H9 (cell line): ENCODE measurements at regions not wholly inside any gene's neighbourhood (a gene's known extent, or its start where the extent isn't known, plus 50 kb on each side); places are given as distances from the start of the nearest gene placed in this dataset.

Source experiments
- DNase-seq: peaks from one replicate; pipeline ENCODE4 v3.0.0-alpha.2; 2017
- H2AFZ ChIP-seq: one replicate; pipeline ENCODE4 v1.6.1; 2013; ENCODE audit warnings: mild to moderate bottlenecking, low read length, control low read depth, moderate library complexity
- H2AK5ac ChIP-seq: 2 replicates; pipeline ENCODE4 v1.6.1; 2013; ENCODE audit warnings: low read length, control low read depth, mixed read lengths; ENCODE audit not compliant: insufficient read length
- H2BK120ac ChIP-seq: one replicate; pipeline ENCODE4 v1.6.1; 2013; ENCODE audit warnings: low read depth, mild to moderate bottlenecking, low read length, control low read depth, inconsistent platforms; ENCODE audit not compliant: poor library complexity, severe bottlenecking
- H2BK12ac ChIP-seq: 2 replicates; pipeline ENCODE4 v1.6.1; 2013; ENCODE audit warnings: low read length, control low read depth, mixed read lengths, low read depth; ENCODE audit not compliant: insufficient read length
- H2BK15ac ChIP-seq: 2 replicates; pipeline ENCODE4 v1.6.1; 2013; ENCODE audit warnings: low read depth, low read length, control low read depth
- H2BK20ac ChIP-seq: one replicate; pipeline ENCODE4 v1.6.1; 2013; ENCODE audit warnings: low read depth, mild to moderate bottlenecking, low read length, control low read depth, inconsistent platforms; ENCODE audit not compliant: poor library complexity, severe bottlenecking
- H2BK5ac ChIP-seq: 2 replicates; pipeline ENCODE4 v1.6.1; 2013; ENCODE audit warnings: low read length, control low read depth, mixed read lengths; ENCODE audit not compliant: insufficient read length
- H3K14ac ChIP-seq: 2 replicates; pipeline ENCODE4 v1.6.1; 2013; ENCODE audit warnings: low read length, control low read depth; ENCODE audit not compliant: insufficient read depth
- H3K18ac ChIP-seq: 2 replicates; pipeline ENCODE4 v1.6.1; 2013; ENCODE audit warnings: low read depth, mild to moderate bottlenecking, mixed read lengths, low read length, control low read depth; ENCODE audit not compliant: insufficient read length
- H3K23ac ChIP-seq: 2 replicates; pipeline ENCODE4 v1.6.1; 2013; ENCODE audit warnings: low read length, control low read depth, mixed read lengths, low read depth; ENCODE audit not compliant: insufficient read length
- H3K23me2 ChIP-seq: 2 replicates; pipeline ENCODE4 v1.6.1; 2013; ENCODE audit warnings: low read depth, mild to moderate bottlenecking, mixed read lengths, low read length, control low read depth; ENCODE audit not compliant: insufficient read length, poor library complexity, severe bottlenecking
- H3K27ac ChIP-seq: 2 replicates; pipeline ENCODE4 v1.5.1; 2013; ENCODE audit warnings: low read length, control low read depth, mixed read lengths, low read depth; ENCODE audit not compliant: insufficient read length
- H3K27me3 ChIP-seq: 2 replicates; pipeline ENCODE4 v1.6.1; 2013; ENCODE audit warnings: low read length, control low read depth, inconsistent platforms; ENCODE audit not compliant: insufficient read depth
- H3K4ac ChIP-seq: 2 replicates; pipeline ENCODE4 v1.6.1; 2013; ENCODE audit warnings: low read depth, mild to moderate bottlenecking, control low read depth, inconsistent platforms, low read length, moderate library complexity
- H3K4me1 ChIP-seq: 2 replicates; pipeline ENCODE4 v1.6.1; 2013; ENCODE audit warnings: low read length, control low read depth, inconsistent platforms; ENCODE audit not compliant: insufficient read depth
- H3K4me2 ChIP-seq: 2 replicates; pipeline ENCODE4 v1.6.1; 2013; ENCODE audit warnings: low read length, control low read depth, mixed read lengths; ENCODE audit not compliant: insufficient read length, insufficient read depth
- H3K56ac ChIP-seq: 2 replicates; pipeline ENCODE4 v1.6.1; 2013; ENCODE audit warnings: low read depth, mild to moderate bottlenecking, mixed read lengths, low read length, control low read depth; ENCODE audit not compliant: insufficient read length
- H3K79me1 ChIP-seq: 2 replicates; pipeline ENCODE4 v1.6.1; 2013; ENCODE audit warnings: low read depth, mild to moderate bottlenecking, moderate library complexity, low read length, control low read depth, inconsistent platforms; ENCODE audit not compliant: insufficient read depth, poor library complexity, severe bottlenecking
- H3K79me2 ChIP-seq: 2 replicates; pipeline ENCODE4 v1.6.1; 2013; ENCODE audit warnings: low read length, control low read depth, inconsistent platforms; ENCODE audit not compliant: insufficient read depth
- H3K9ac ChIP-seq: 2 replicates; pipeline ENCODE4 v1.6.1; 2013; ENCODE audit warnings: low read length, control low read depth, mixed read lengths; ENCODE audit not compliant: insufficient read length; ENCODE audit errors: extremely low read depth
- H3K9me3 ChIP-seq: one replicate; pipeline ENCODE4 v1.6.1; 2013; ENCODE audit warnings: low read depth, low read length, inconsistent platforms; ENCODE audit not compliant: control insufficient read depth
- H3T11ph ChIP-seq: one replicate; pipeline ENCODE4 v1.6.1; 2013; ENCODE audit warnings: mild to moderate bottlenecking, low read length, control low read depth, inconsistent platforms
- H4K20me1 ChIP-seq: one replicate; pipeline ENCODE4 v1.6.1; 2013; ENCODE audit not compliant: control insufficient read depth, insufficient read length, insufficient read depth
- H4K5ac ChIP-seq: 2 replicates; pipeline ENCODE4 v1.6.1; 2013; ENCODE audit warnings: low read depth, mild to moderate bottlenecking, mixed read lengths, low read length, control low read depth; ENCODE audit not compliant: insufficient read length
- H4K8ac ChIP-seq: replicated peaks from 2 replicates; pipeline ENCODE4 v1.6.1; 2013; ENCODE audit warnings: low read length, control low read depth, mixed read lengths, low read depth; ENCODE audit not compliant: insufficient read length
- H4K91ac ChIP-seq: 2 replicates; pipeline ENCODE4 v1.6.1; 2013; ENCODE audit warnings: low read depth, mild to moderate bottlenecking, moderate library complexity, mixed read lengths, low read length, control low read depth; ENCODE audit not compliant: insufficient read length
- H3K27ac Mint-ChIP-seq, 3 experiments: 2 replicates in 2 of 3; 3 replicates in 1 of 3; pipeline ENCODE4 v1.8.0; 2020 to 2021; ENCODE audit warnings: mixed read lengths in 3 of 3, mild to moderate bottlenecking in 1 of 3, moderate library complexity in 1 of 3
- H3K27me3 Mint-ChIP-seq: 2 replicates; pipeline ENCODE4 v1.8.0; 2021; ENCODE audit warnings: low read depth, mild to moderate bottlenecking, moderate library complexity, mixed read lengths
- H3K36me3 Mint-ChIP-seq, 3 experiments: 2 replicates in 2 of 3; 3 replicates in 1 of 3; pipeline ENCODE4 v1.8.0; 2020 to 2021; ENCODE audit warnings: low read depth in 3 of 3, mixed read lengths in 3 of 3; ENCODE audit not compliant: insufficient read depth in 1 of 3
- H3K4me1 Mint-ChIP-seq, 2 experiments: 2 replicates each; pipeline ENCODE4 v1.8.0; 2020; ENCODE audit warnings: mixed read lengths in 2 of 2
- H3K4me3 Mint-ChIP-seq, 2 experiments: 2 replicates in 1 of 2; 3 replicates in 1 of 2; pipeline ENCODE4 v1.8.0; 2020 to 2021; ENCODE audit warnings: mild to moderate bottlenecking in 2 of 2, mixed read lengths in 2 of 2, moderate library complexity in 1 of 2
- H3K9me3 Mint-ChIP-seq, 2 experiments: 2 replicates in 1 of 2; 3 replicates in 1 of 2; pipeline ENCODE4 v1.8.0; 2020; ENCODE audit warnings: mild to moderate bottlenecking in 2 of 2, mixed read lengths in 2 of 2, moderate library complexity in 1 of 2
- WGBS: extraction: QIAGEN DNeasy Blood & Tissue Kit; methylation state at CpG from one replicate; pipeline ENCODE4 v1.1.7; 2013; ENCODE audit warnings: missing lambda C conversion rate, low lambda C conversion rate, mixed read lengths; ENCODE audit not compliant: insufficient read length; ENCODE audit errors: extremely low coverage; 5-methylcytosine and 5-hydroxymethylcytosine counted together
- TF ChIP-seq, protein P1 (sequence below): fragments of 200-600 bp; sonication (generic); conservative IDR thresholded peaks from 3 replicates; pipeline ENCODE4 v1.8.0; 2021; ENCODE audit warnings: antibody characterized with exemption, mild to moderate bottlenecking

- Histone ChIP-seq H2BK120ac (no peak overlapping the region), H3K79me2 (no peaks in the 10 kb centered on the region), H3K9ac (no peak overlapping the region), H4K8ac (no peak overlapping the region), H3T11ph (no peak overlapping the region), H3K56ac (no peak overlapping the region), H3K4me1 (no peaks in the 10 kb centered on the region; the same call in 1 of the 2 replicates), H4K91ac (no peak overlapping the region), H4K5ac (no peak overlapping the region), H2BK12ac (no peak overlapping the region), H2BK5ac (no peak overlapping the region), H3K27me3 (no peaks in the 10 kb centered on the region), H3K79me1 (no peaks in the 10 kb centered on the region), H2BK15ac (no peak overlapping the region), H3K4ac (no peak overlapping the region), H2AFZ (no peak overlapping the region), H3K23me2 (no peaks in the 10 kb centered on the region), H3K4me2 (no peak overlapping the region), H3K18ac (no peak overlapping the region), H2BK20ac (no peak overlapping the region), H3K23ac (no peak overlapping the region), H3K27ac (no peak overlapping the region), H3K9me3 (no peaks in the 10 kb centered on the region), H4K20me1 (no peaks in the 10 kb centered on the region), H2AK5ac (no peak overlapping the region), H3K14ac (no peak overlapping the region)
- Mint-ChIP-seq H3K9me3 (no peaks in the 10 kb centered on the region), H3K27me3 (no peaks in the 10 kb centered on the region), H3K4me1 (peaks cover 9% of the 10 kb centered on the region in 2 experiments), H3K36me3 (no peaks in the 10 kb centered on the region), H3K27ac (no peak overlapping the region), H3K4me3 (no peak overlapping the region)
- WGBS: no CpG with 5 or more reads among the region's 1 CpG
- DNase-seq: no peak
- TF ChIP-seq, protein P1, sequence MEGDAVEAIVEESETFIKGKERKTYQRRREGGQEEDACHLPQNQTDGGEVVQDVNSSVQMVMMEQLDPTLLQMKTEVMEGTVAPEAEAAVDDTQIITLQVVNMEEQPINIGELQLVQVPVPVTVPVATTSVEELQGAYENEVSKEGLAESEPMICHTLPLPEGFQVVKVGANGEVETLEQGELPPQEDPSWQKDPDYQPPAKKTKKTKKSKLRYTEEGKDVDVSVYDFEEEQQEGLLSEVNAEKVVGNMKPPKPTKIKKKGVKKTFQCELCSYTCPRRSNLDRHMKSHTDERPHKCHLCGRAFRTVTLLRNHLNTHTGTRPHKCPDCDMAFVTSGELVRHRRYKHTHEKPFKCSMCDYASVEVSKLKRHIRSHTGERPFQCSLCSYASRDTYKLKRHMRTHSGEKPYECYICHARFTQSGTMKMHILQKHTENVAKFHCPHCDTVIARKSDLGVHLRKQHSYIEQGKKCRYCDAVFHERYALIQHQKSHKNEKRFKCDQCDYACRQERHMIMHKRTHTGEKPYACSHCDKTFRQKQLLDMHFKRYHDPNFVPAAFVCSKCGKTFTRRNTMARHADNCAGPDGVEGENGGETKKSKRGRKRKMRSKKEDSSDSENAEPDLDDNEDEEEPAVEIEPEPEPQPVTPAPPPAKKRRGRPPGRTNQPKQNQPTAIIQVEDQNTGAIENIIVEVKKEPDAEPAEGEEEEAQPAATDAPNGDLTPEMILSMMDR: no peak
These were observed 194.9 kb upstream of the CHAC2 start for GRCh38 chr2:53572696-53573095.
